RWPE2 (cell line): ENCODE measurements at regions not wholly inside any gene's neighbourhood (a gene's known extent, or its start where the extent isn't known, plus 50 kb on each side); places are given as distances from the start of the nearest gene placed in this dataset.

Experiments used
- ATAC-seq: fragments of 200-7000 bp; cut with Tn5 transposase; 3 replicates; pipeline ENCODE4 v1.9.1; 2021; ENCODE audit warnings: low read depth
- DNase-seq: peaks from one replicate; pipeline ENCODE4 v3.0.0-alpha.2; 2020; ENCODE audit warnings: low spot score
- H3K27ac ChIP-seq: fragments of 450-650 bp; 2 replicates; pipeline ENCODE4 v1.5.1; 2017; ENCODE audit warnings: mild to moderate bottlenecking; ENCODE audit not compliant: poor library complexity, severe bottlenecking
- H3K27me3 ChIP-seq: fragments of 250-450 bp; sonication (Bioruptor Pico); 2 replicates; pipeline ENCODE4 v1.5.1; 2021; ENCODE audit warnings: mild to moderate bottlenecking, moderate library complexity; ENCODE audit not compliant: insufficient read depth, poor library complexity, severe bottlenecking
- H3K36me3 ChIP-seq: fragments of 250-450 bp; sonication (Bioruptor Pico); 2 replicates; pipeline ENCODE4 v1.5.1; 2020; ENCODE audit warnings: low read depth, mild to moderate bottlenecking, moderate library complexity
- H3K4me1 ChIP-seq: fragments of 250-450 bp; sonication (Bioruptor Pico); 2 replicates; pipeline ENCODE4 v1.5.1; 2021; ENCODE audit warnings: mild to moderate bottlenecking, moderate library complexity; ENCODE audit not compliant: insufficient read depth, poor library complexity, severe bottlenecking
- H3K4me3 ChIP-seq: fragments of 250-450 bp; sonication (Bioruptor Pico); 2 replicates; pipeline ENCODE4 v1.5.1; 2021; ENCODE audit warnings: mild to moderate bottlenecking, moderate library complexity; ENCODE audit not compliant: severe bottlenecking
- H3K9me3 ChIP-seq: fragments of 250-450 bp; sonication (Bioruptor Pico); 2 replicates; pipeline ENCODE4 v1.5.1; 2021; ENCODE audit warnings: mild to moderate bottlenecking, moderate library complexity; ENCODE audit not compliant: severe bottlenecking
- TF ChIP-seq, protein P1 (sequence below): fragments of 450-650 bp; IDR thresholded peaks from one replicate; pipeline ENCODE4 v1.5.1; 2017; ENCODE audit warnings: mild to moderate bottlenecking, moderate library complexity; ENCODE audit not compliant: poor library complexity, severe bottlenecking

DNA sequence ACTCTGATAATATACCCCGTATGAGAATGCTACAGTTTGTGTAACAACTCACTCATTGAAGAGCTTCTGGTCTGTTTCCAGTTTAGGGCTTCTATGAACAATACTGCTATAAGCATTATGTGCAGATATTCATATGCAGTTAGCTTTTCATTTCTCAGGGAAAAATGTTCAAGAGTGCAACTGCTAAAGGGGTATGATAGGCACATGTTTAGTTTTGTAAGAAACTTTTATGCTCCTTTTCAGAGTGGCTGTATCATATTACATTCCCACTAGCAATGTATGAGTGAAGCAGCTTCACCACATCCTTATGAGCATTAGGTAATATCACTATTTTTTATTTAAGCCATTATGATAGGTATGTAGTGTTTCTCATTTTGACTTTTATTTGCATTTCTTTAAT, 182.6 kb upstream of the CXCL12 start:
- H3K4me1 ChIP-seq, result no peaks in the 10 kb centered on the region
- H3K9me3 ChIP-seq, result no peaks in the 10 kb centered on the region
- H3K27ac ChIP-seq, result no peak overlapping the region
- ATAC-seq, result no peak
- no peaks in the 10 kb centered on the region for H3K27me3 ChIP-seq
- no peak for DNase-seq
- no peak overlapping the region for H3K4me3 ChIP-seq
- TF ChIP-seq, protein P1, sequence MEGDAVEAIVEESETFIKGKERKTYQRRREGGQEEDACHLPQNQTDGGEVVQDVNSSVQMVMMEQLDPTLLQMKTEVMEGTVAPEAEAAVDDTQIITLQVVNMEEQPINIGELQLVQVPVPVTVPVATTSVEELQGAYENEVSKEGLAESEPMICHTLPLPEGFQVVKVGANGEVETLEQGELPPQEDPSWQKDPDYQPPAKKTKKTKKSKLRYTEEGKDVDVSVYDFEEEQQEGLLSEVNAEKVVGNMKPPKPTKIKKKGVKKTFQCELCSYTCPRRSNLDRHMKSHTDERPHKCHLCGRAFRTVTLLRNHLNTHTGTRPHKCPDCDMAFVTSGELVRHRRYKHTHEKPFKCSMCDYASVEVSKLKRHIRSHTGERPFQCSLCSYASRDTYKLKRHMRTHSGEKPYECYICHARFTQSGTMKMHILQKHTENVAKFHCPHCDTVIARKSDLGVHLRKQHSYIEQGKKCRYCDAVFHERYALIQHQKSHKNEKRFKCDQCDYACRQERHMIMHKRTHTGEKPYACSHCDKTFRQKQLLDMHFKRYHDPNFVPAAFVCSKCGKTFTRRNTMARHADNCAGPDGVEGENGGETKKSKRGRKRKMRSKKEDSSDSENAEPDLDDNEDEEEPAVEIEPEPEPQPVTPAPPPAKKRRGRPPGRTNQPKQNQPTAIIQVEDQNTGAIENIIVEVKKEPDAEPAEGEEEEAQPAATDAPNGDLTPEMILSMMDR, result no peak
- H3K36me3 ChIP-seq, result no peaks in the 10 kb centered on the region

DNA sequence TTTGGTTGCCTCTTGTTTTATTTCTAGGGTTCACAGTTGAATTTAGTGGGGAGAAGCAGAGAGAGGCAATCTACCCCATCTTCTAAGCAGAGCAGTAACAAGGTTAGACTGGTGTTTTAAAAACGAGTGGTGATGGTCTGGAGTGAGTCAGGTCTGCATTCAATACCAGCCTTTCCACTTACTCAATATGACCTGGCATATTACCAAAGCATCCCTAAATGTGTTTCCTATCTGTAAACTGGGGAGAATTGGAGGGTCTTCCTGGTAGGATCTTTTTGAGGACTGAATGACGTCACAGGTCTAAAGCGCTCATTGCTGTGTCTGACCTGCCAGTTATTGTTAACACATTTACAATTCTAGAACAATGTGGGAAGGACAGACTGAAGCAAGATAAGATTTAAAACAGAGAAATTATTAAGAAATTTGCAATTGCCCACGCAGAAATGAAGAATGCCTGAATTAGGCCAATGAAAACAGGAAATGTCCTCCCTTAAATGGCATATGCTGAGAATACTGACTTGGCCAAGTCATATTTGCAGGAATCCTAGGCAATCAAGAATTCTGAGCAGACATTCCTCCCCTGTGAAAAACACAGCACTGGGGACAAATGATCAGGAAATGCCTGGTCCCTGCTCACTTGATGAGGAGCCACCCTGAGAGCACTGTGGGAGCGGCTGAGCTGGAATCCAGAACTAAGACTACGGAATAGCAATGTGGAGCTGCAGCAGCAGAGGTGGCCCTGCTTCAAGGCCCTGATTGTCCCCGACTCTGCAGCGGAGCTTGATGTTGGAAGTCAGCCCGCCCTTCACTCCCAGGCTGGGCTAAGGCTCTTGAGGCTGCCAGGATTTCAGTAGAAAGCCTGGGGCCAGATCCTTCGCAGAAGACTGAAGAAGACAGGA, 184.5 kb upstream of the CXCL12 start:
- DNase-seq (no peak), ATAC-seq (no peak)
- no peak overlapping the region for H3K4me3 ChIP-seq
- H3K9me3 ChIP-seq, result no peaks in the 10 kb centered on the region
- no peaks in the 10 kb centered on the region for H3K27me3 ChIP-seq
- H3K36me3 ChIP-seq, result no peaks in the 10 kb centered on the region
- H3K4me1 ChIP-seq, result no peaks in the 10 kb centered on the region
- no peak overlapping the region for H3K27ac ChIP-seq
- TF ChIP-seq, protein P1, result no peak

DNA sequence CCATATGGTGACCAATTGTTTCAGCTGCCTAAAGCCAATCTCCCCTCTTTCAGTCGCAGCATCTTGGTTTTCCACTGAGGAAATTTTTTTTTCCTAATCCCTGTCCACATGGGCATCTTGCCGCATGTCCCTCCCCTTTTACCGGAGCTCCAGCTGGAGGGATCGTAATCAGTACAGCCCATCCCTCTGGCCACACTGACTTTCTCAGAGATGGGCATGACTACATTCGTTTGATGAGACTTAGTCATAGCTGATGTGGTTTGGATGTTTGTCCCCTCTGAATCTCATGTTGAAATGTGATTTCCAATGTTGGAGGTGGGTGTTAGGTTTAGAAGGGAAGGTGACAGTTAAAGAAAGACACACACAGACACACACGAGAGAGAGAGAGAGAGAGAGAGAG, 186.8 kb upstream of the CXCL12 start:
- Histone ChIP-seq H3K27ac (no peak overlapping the region), H3K9me3 (no peaks in the 10 kb centered on the region), H3K36me3 (no peaks in the 10 kb centered on the region), H3K27me3 (no peaks in the 10 kb centered on the region), H3K4me3 (no peak overlapping the region), H3K4me1 (no peaks in the 10 kb centered on the region)
- no peak for ATAC-seq
- TF ChIP-seq, protein P1, result no peak
- no peak for DNase-seq

DNA sequence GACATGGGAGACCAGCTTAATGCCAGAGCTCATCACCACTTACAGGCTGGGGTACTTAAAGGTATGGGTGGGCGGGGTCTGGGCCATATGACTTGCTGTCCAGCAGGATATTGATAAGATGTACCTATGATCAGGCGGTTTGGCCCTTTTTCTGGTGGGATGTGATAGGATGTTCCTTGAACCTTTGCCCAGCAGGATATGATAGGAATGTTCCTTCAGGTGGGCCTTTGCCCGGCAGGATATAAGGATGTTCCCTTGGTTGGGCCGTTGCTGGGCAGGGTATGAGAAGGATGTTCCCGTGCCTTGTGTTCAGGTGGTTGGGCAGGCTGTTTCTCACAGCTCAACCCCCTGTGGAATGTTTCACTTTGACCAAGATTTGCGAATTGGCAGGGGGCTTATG, 187.2 kb upstream of the CXCL12 start:
- Histone ChIP-seq H3K9me3 (no peaks in the 10 kb centered on the region), H3K4me3 (no peak overlapping the region), H3K27me3 (no peaks in the 10 kb centered on the region), H3K36me3 (no peaks in the 10 kb centered on the region), H3K27ac (no peak overlapping the region), H3K4me1 (no peaks in the 10 kb centered on the region)
- no peak for DNase-seq
- no peak for ATAC-seq
- TF ChIP-seq, protein P1, result no peak

DNA sequence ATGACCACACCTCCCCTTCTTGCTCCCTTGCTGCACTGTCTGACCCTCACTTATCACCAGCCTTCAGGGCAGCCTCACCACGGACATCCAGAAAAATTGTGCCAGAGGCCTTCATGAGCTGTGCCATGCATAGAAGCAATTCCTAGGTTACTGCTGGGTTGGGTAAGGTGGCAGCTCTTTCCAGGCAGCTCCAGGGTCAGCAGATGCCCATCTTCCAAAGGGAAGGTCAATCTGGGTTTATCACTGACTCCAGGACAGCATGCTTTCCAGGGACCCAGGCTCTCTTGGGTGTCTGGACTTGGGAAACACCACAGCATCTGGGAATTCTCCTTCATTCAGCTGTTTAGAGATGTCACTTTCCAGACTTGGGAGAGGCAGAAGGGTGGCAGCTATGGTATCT, 188.9 kb upstream of the CXCL12 start:
- DNase-seq (no peak), ATAC-seq (no peak)
- Histone ChIP-seq H3K4me3 (no peak overlapping the region), H3K9me3 (no peaks in the 10 kb centered on the region), H3K4me1 (no peaks in the 10 kb centered on the region), H3K27me3 (no peaks in the 10 kb centered on the region), H3K36me3 (no peaks in the 10 kb centered on the region), H3K27ac (no peak overlapping the region)
- TF ChIP-seq, protein P1, result no peak
